GM12878 (cell line): ENCODE measurements at regions not wholly inside any gene's neighbourhood (a gene's known extent, or its start where the extent isn't known, plus 50 kb on each side); places are given as distances from the start of the nearest gene placed in this dataset.

ENCODE experiments used
- ATAC-seq: fragments of 200-7000 bp; cut with Tn5 transposase; 3 replicates; pipeline ENCODE4 v1.9.1; 2020; ENCODE audit warnings: mild to moderate bottlenecking, moderate library complexity
- BruUV-seq: library from RNA; stranded (reverse); fragments of 400-500 nt; replicated peaks from 2 replicates; lab custom pipeline; 2021; lab: Mats Ljungman, UMichigan
- CTCF ChIA-PET: fragments of 300-600 bp; sonication (Branson Sonifier 250); formaldehyde crosslinking; extraction: SDS; loops from one replicate; lab custom pipeline; 2021; ENCODE audit warnings: inconsistent platforms; lab: Yijun Ruan, JAX
- POLR2A ChIA-PET: fragments of 350-600 bp; formaldehyde crosslinking; extraction: SDS; loops from one replicate; lab custom pipeline; 2021; ENCODE audit warnings: inconsistent platforms; lab: Charles Lee
- RAD21 ChIA-PET: fragments of 300-600 bp; sonication (Branson Sonifier 250); formaldehyde crosslinking; loops from one replicate; lab custom pipeline; 2023; ENCODE audit warnings: antibody characterized with exemption; ENCODE audit not compliant: unreplicated experiment; lab: Charles Lee
- SMC1A ChIA-PET: fragments of 300-600 bp; sonication (Branson Sonifier 250); formaldehyde crosslinking; loops from one replicate; lab custom pipeline; 2023; ENCODE audit not compliant: unreplicated experiment, uncharacterized antibody; lab: Charles Lee
- DNase-seq: peaks from one replicate; pipeline ENCODE4 v3.0.0-alpha.2; 2011; ENCODE audit warnings: low read depth, low spot score
- FAIRE-seq: peaks from 3 replicates; lab custom pipeline; 2011; peaks lifted over from hg19 to GRCh38; lab: Jason Lieb, UNC
- H2AFZ ChIP-seq: 2 replicates; pipeline ENCODE4 v1.6.0; 2011; ENCODE audit warnings: low read depth, low read length, control low read depth; ENCODE audit not compliant: control insufficient read depth
- H3K27ac ChIP-seq: 2 replicates; pipeline ENCODE4 v1.5.1; 2011; ENCODE audit warnings: control low read depth; ENCODE audit not compliant: control insufficient read depth, insufficient read depth
- H3K27me3 ChIP-seq, 2 experiments: replicated peaks in 1 of 2; 2 replicates each; pipeline versions ENCODE4 v1.6.0 to v1.6.1; 2011; ENCODE audit warnings: low read length in 1 of 2; ENCODE audit not compliant: control insufficient read depth in 2 of 2, insufficient read depth in 2 of 2
- H3K36me3 ChIP-seq, 2 experiments: 2 replicates each; pipeline ENCODE4 v1.5.1; 2011; ENCODE audit warnings: low read length in 1 of 2; ENCODE audit not compliant: control insufficient read depth in 2 of 2, insufficient read depth in 2 of 2
- H3K4me1 ChIP-seq: 2 replicates; pipeline ENCODE4 v1.6.1; 2011; ENCODE audit warnings: mild to moderate bottlenecking, low read length, moderate library complexity, mixed read lengths; ENCODE audit not compliant: control insufficient read depth, insufficient read depth
- H3K4me2 ChIP-seq: 2 replicates; pipeline ENCODE4 v1.6.0; 2011; ENCODE audit warnings: control low read depth; ENCODE audit not compliant: control insufficient read depth, insufficient read depth
- H3K4me3 ChIP-seq: fragments of 200-600 bp; sonication (generic); 2 replicates; pipeline ENCODE4 v1.5.1; 2016
- H3K79me2 ChIP-seq: 2 replicates; pipeline ENCODE4 v1.6.0; 2011; ENCODE audit warnings: low read length; ENCODE audit not compliant: control insufficient read depth, insufficient read depth
- H3K9ac ChIP-seq: 2 replicates; pipeline ENCODE4 v1.8.0; 2011; ENCODE audit warnings: low read length, control low read depth, mixed read lengths; ENCODE audit not compliant: control insufficient read depth, insufficient read depth
- H3K9me3 ChIP-seq: replicated peaks from 3 replicates; pipeline ENCODE4 v1.5.1; 2011; ENCODE audit warnings: mild to moderate bottlenecking, low read length; ENCODE audit not compliant: control insufficient read depth, insufficient read depth
- H4K20me1 ChIP-seq: 2 replicates; pipeline ENCODE4 v1.6.0; 2011; ENCODE audit not compliant: control insufficient read depth, insufficient read depth
- ATF2 ChIP-seq: IDR thresholded peaks from 2 replicates; pipeline ENCODE4 v1.6.1; 2012; ENCODE audit warnings: low read length, inconsistent platforms
- BACH1 ChIP-seq: fragments of 450-650 bp; IDR thresholded peaks from 2 replicates; pipeline ENCODE4 v1.6.1; 2017; ENCODE audit warnings: mild to moderate bottlenecking, borderline replicate concordance
- CREB1 ChIP-seq: IDR thresholded peaks from 2 replicates; pipeline ENCODE4 v1.6.1; 2012; ENCODE audit warnings: low read depth, mild to moderate bottlenecking, inconsistent platforms
- EZH2 ChIP-seq: IDR thresholded peaks from 2 replicates; pipeline ENCODE4 v1.6.1; 2012; ENCODE audit warnings: low read depth, mild to moderate bottlenecking, control low read depth, inconsistent platforms, low read length, borderline replicate concordance; ENCODE audit not compliant: control insufficient read depth
- KLF5 ChIP-seq: fragments of 450-650 bp; IDR thresholded peaks from 2 replicates; pipeline ENCODE4 v1.6.1; 2014; ENCODE audit warnings: mild to moderate bottlenecking; ENCODE audit not compliant: partially characterized antibody
- NR2F1 ChIP-seq: fragments of 450-650 bp; conservative IDR thresholded peaks from 2 replicates; pipeline ENCODE4 v1.6.1; 2017; ENCODE audit warnings: mild to moderate bottlenecking
- SUZ12 ChIP-seq: fragments of 200-600 bp; sonication (generic); IDR thresholded peaks from one replicate; pipeline ENCODE4 v1.6.1; 2018; ENCODE audit warnings: antibody characterized with exemption, mild to moderate bottlenecking; ENCODE audit not compliant: unreplicated experiment
- ZNF687 ChIP-seq: fragments of 450-650 bp; IDR thresholded peaks from 2 replicates; pipeline ENCODE4 v1.6.1; 2017; ENCODE audit warnings: mild to moderate bottlenecking, moderate library complexity
- WGBS: methylation state at CpG from one replicate; pipeline ENCODE4 v1.1.6; 2016; ENCODE audit warnings: low lambda C conversion rate; ENCODE audit not compliant: insufficient replicate concordance, insufficient coverage; ENCODE audit errors: missing lambda C conversion rate; 5-methylcytosine and 5-hydroxymethylcytosine counted together
- in situ Hi-C: fragments of 300-500 bp; cut with MboI; formaldehyde crosslinking; loops from 9 replicates; pipeline ENCODE4 v1.14.3; 2018; ENCODE audit warnings: mixed read lengths
- intact Hi-C: fragments of 100-400 bp; cut with micrococcal nuclease; formaldehyde crosslinking; loops from one replicate; pipeline ENCODE4 v1.14.2; 2022; ENCODE audit not compliant: unreplicated experiment

- ChIA-PET SMC1A (no interaction called here), CTCF (no interaction called here), POLR2A (no interaction called here), RAD21 (no interaction called here)
- H3K27ac ChIP-seq: no peak overlapping the region
- TF ChIP-seq CREB1 (no peak), SUZ12 (peak; percentile 100), NR2F1 (peak; percentile 38; the same call in 1 of the 2 replicates), KLF5 (no peak), BACH1 (no peak), ZNF687 (no peak), ATF2 (no peak), EZH2 (peak; percentile 9; the same call in 1 of the 2 replicates)
- H3K4me2 ChIP-seq: no peak overlapping the region
- DNase-seq (no peak), ATAC-seq (no peak), FAIRE-seq (no peak)
- H3K9me3 ChIP-seq: no peaks in the 10 kb centered on the region
- peaks cover 0 to 2% of the 10 kb centered on the region in 2 experiments; a peak in 3 of 4 replicates for H3K27me3 ChIP-seq
- no peak overlapping the region for H2AFZ ChIP-seq
- H3K9ac ChIP-seq: no peak overlapping the region
- intact Hi-C loops (no loop called here), in situ Hi-C loops (no loop called here)
- H3K4me3 ChIP-seq: no peak overlapping the region
- 14% methylated on average over 123 of the region's 123 CpGs for WGBS
- no peaks in the 10 kb centered on the region for H4K20me1 ChIP-seq
- H3K36me3 ChIP-seq: no peaks in the 10 kb centered on the region
- no peaks in the 10 kb centered on the region for H3K79me2 ChIP-seq
- H3K4me1 ChIP-seq: no peaks in the 10 kb centered on the region
- no TSS peak for BruUV-seq
Measured at GRCh38 chr2:91477731-91478672, 2786.5 kb downstream of the RPIA start.
